Gastroesophageal sphincter (tissue), 3 donors: ENCODE measurements at regions not wholly inside any gene's neighbourhood (a gene's known extent, or its start where the extent isn't known, plus 50 kb on each side); places are given as distances from the start of the nearest gene placed in this dataset.

Source experiments
- CTCF ChIP-seq, 4 experiments: fragments of 200-600 bp in 2 of 4; fragments of 450-650 bp in 2 of 4; sonication (generic) in 1 of 4; IDR thresholded peaks; one replicate each; pipeline ENCODE4 v1.5.1; 2017 to 2019; ENCODE audit warnings: antibody characterized with exemption in 4 of 4, mild to moderate bottlenecking in 2 of 4, moderate library complexity in 2 of 4
- EP300 ChIP-seq: sonication (generic); formaldehyde crosslinking; IDR thresholded peaks from one replicate; pipeline ENCODE4 v1.6.1; 2017; ENCODE audit warnings: antibody characterized with exemption, mild to moderate bottlenecking
- POLR2AphosphoS5 ChIP-seq: sonication (generic); formaldehyde crosslinking; IDR thresholded peaks from one replicate; pipeline ENCODE4 v1.6.1; 2017; ENCODE audit warnings: antibody characterized with exemption

GRCh38 chr18:11249391-11249790, 100.0 kb upstream of the PIEZO2 start:
- TF ChIP-seq CTCF (IDR thresholded peaks at IDR 0.05) (no peak), EP300 (no peak), POLR2AphosphoS5 (no peak)
